IPS DF 19.7 (cell line): ENCODE measurements at regions not wholly inside any gene's neighbourhood (a gene's known extent, or its start where the extent isn't known, plus 50 kb on each side); places are given as distances from the start of the nearest gene placed in this dataset.
"Not testable (repeated sequence)": the region's sequence is repeated elsewhere in the genome, so short reads cannot be mapped to it uniquely, and the experiment has no call there.

ENCODE experiments used
- DNase-seq: peaks from one replicate; pipeline ENCODE4 v3.0.0-alpha.2; 2013; ENCODE audit warnings: low read depth, low spot score

GRCh38 chr7:73918926-73919693, 58.2 kb downstream of the TMEM270 start:
- DNase-seq: peak; percentile 85

- DNase-seq: no peak
Observed at GRCh38 chr7:73919694-73920375, 58.9 kb downstream of the TMEM270 start.

GRCh38 chr7:73920406-73921134, 59.6 kb downstream of the TMEM270 start:
- no peak for DNase-seq

GRCh38 chr7:73921623-73922528, 60.9 kb downstream of the TMEM270 start:
- DNase-seq: no peak

GRCh38 chr7:73928644-73929043, 67.7 kb downstream of the TMEM270 start:
- not testable (repeated sequence) for DNase-seq

GRCh38 chr7:73931502-73931901, 70.5 kb downstream of the TMEM270 start:
- DNase-seq: no peak

GRCh38 chr7:73932364-73932763, 71.4 kb downstream of the TMEM270 start:
- DNase-seq: no peak

GRCh38 chr7:73933091-73933490, 72.1 kb downstream of the TMEM270 start:
- DNase-seq: no peak

GRCh38 chr7:73936967-73937366, 76.0 kb downstream of the TMEM270 start:
- no peak for DNase-seq

GRCh38 chr7:73937650-73938049, 76.7 kb downstream of the TMEM270 start:
- DNase-seq: not testable (repeated sequence)

- DNase-seq: no peak
Observed at GRCh38 chr7:73939528-73939927, 78.6 kb downstream of the TMEM270 start.

- no peak for DNase-seq
Observed at GRCh38 chr7:73940701-73941238, 79.8 kb downstream of the TMEM270 start.

- DNase-seq: no peak
Observed at GRCh38 chr7:73941836-73942551, 81.0 kb downstream of the TMEM270 start.

GRCh38 chr7:73945022-73945421, 83.0 kb upstream of the ELN start:
- no peak for DNase-seq

- no peak for DNase-seq
Observed at GRCh38 chr7:73948287-73948686, 79.7 kb upstream of the ELN start.

- DNase-seq: no peak
Observed at GRCh38 chr7:73952266-73952665, 75.7 kb upstream of the ELN start.

GRCh38 chr7:73954181-73954580, 73.8 kb upstream of the ELN start:
- DNase-seq: no peak

- no peak for DNase-seq
Observed at GRCh38 chr7:73954861-73955260, 73.1 kb upstream of the ELN start.

- DNase-seq: no peak
Observed at GRCh38 chr7:73960548-73960947, 67.4 kb upstream of the ELN start.

GRCh38 chr7:73961991-73962390, 66.0 kb upstream of the ELN start:
- not testable (repeated sequence) for DNase-seq
